MM.1S (cell line): ENCODE measurements at regions not wholly inside any gene's neighbourhood (a gene's known extent, or its start where the extent isn't known, plus 50 kb on each side); places are given as distances from the start of the nearest gene placed in this dataset.

Experiments used
- DNase-seq: peaks from one replicate; pipeline ENCODE4 v3.0.0-alpha.2; 2015
- H2AFZ ChIP-seq: fragments of 300-600 bp; sonication (generic); 2 replicates; pipeline ENCODE4 v1.6.0; 2016; ENCODE audit warnings: antibody characterized with exemption, low read length
- H3F3A ChIP-seq: fragments of 300-600 bp; sonication (generic); 2 replicates; pipeline ENCODE4 v1.6.1; 2016; ENCODE audit warnings: mild to moderate bottlenecking, antibody characterized with exemption, low read length, moderate library complexity, mixed read lengths; ENCODE audit not compliant: insufficient read depth
- H3K27ac ChIP-seq: fragments of 300-600 bp; sonication (generic); 2 replicates; pipeline ENCODE4 v1.5.1; 2016; ENCODE audit warnings: mild to moderate bottlenecking, low read length
- H3K27me3 ChIP-seq: fragments of 300-600 bp; sonication (generic); replicated peaks from 2 replicates; pipeline ENCODE4 v1.6.0; 2016; ENCODE audit warnings: low read length; ENCODE audit not compliant: insufficient read depth
- H3K36me3 ChIP-seq: fragments of 300-600 bp; sonication (generic); replicated peaks from 2 replicates; pipeline ENCODE4 v1.6.1; 2016; ENCODE audit warnings: mild to moderate bottlenecking, low read length, mixed read lengths; ENCODE audit not compliant: insufficient read depth
- H3K4me1 ChIP-seq: fragments of 300-600 bp; sonication (generic); 2 replicates; pipeline ENCODE4 v1.6.1; 2016; ENCODE audit warnings: low read length, mixed read lengths
- H3K4me2 ChIP-seq: fragments of 300-600 bp; sonication (generic); 2 replicates; pipeline ENCODE4 v1.6.0; 2016; ENCODE audit warnings: low read depth, low read length
- H3K4me3 ChIP-seq: fragments of 300-600 bp; sonication (generic); 2 replicates; pipeline ENCODE4 v1.5.1; 2016; ENCODE audit warnings: low read length, mixed read lengths
- H3K79me2 ChIP-seq: fragments of 300-600 bp; sonication (generic); 2 replicates; pipeline ENCODE4 v1.6.1; 2016; ENCODE audit warnings: mixed run types, low read length, mixed read lengths
- H3K9ac ChIP-seq: fragments of 300-600 bp; sonication (generic); 2 replicates; pipeline ENCODE4 v1.6.1; 2016; ENCODE audit warnings: low read length, mixed read lengths
- H3K9me2 ChIP-seq: fragments of 300-600 bp; sonication (generic); replicated peaks from 2 replicates; pipeline ENCODE4 v1.6.1; 2016; ENCODE audit warnings: mild to moderate bottlenecking, low read length, mixed read lengths; ENCODE audit not compliant: insufficient read depth
- H3K9me3 ChIP-seq: fragments of 300-600 bp; sonication (generic); replicated peaks from 2 replicates; pipeline ENCODE4 v1.6.1; 2016; ENCODE audit warnings: mild to moderate bottlenecking, low read length, mixed read lengths; ENCODE audit not compliant: insufficient read depth
- H4K20me1 ChIP-seq: fragments of 300-600 bp; sonication (generic); 2 replicates; pipeline ENCODE4 v1.6.1; 2016; ENCODE audit warnings: mild to moderate bottlenecking, low read length, moderate library complexity, mixed read lengths; ENCODE audit not compliant: insufficient read depth
- EZH2 ChIP-seq: fragments of 300-600 bp; sonication (generic); optimal IDR thresholded peaks from 2 replicates; pipeline ENCODE3; 2017; ENCODE audit warnings: low read depth, mild to moderate bottlenecking, antibody characterized with exemption, low read length, mixed read lengths
- EZH2phosphoT487 ChIP-seq: fragments of 300-600 bp; sonication (generic); IDR thresholded peaks from 2 replicates; pipeline ENCODE4 v1.6.1; 2018; ENCODE audit warnings: antibody characterized with exemption, low read length
- TF ChIP-seq, protein P1 (sequence below): fragments of 300-600 bp; sonication (generic); IDR thresholded peaks from 2 replicates; pipeline ENCODE4 v1.5.1; 2016; ENCODE audit warnings: antibody characterized with exemption, low read length, mixed read lengths

DNA sequence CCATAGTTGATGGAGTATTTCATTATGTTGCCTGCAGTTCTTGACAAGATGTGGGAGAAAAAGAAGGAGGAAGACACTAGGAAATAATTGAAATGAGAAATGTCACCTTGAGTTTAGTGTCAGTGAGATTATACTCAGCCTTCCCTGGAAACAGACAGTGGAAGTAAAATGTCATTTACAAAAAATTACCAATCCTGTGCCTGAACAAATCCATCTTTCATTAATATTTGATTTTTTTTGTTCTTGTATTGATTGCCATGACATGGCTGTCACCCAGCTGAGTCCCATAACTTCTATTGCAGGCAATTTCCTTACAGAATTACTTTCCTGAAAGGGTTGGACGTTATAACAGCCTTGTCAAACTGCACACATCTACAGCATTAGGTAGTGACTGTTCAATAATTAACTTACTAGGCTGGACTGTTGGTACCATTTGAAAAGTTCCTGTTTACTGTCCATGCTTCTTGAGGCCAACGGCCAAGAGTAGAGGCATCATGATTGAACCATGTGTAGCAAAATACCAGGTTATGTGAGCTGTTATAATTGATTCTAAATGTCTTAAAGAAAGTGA is 572.2 kb upstream of the LMCD1 start:
- no peak overlapping the region for H3K4me2 ChIP-seq
- no peak for TF ChIP-seq EZH2phosphoT487
- TF ChIP-seq, protein P1, sequence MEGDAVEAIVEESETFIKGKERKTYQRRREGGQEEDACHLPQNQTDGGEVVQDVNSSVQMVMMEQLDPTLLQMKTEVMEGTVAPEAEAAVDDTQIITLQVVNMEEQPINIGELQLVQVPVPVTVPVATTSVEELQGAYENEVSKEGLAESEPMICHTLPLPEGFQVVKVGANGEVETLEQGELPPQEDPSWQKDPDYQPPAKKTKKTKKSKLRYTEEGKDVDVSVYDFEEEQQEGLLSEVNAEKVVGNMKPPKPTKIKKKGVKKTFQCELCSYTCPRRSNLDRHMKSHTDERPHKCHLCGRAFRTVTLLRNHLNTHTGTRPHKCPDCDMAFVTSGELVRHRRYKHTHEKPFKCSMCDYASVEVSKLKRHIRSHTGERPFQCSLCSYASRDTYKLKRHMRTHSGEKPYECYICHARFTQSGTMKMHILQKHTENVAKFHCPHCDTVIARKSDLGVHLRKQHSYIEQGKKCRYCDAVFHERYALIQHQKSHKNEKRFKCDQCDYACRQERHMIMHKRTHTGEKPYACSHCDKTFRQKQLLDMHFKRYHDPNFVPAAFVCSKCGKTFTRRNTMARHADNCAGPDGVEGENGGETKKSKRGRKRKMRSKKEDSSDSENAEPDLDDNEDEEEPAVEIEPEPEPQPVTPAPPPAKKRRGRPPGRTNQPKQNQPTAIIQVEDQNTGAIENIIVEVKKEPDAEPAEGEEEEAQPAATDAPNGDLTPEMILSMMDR = no peak
- no peak for TF ChIP-seq EZH2

DNA sequence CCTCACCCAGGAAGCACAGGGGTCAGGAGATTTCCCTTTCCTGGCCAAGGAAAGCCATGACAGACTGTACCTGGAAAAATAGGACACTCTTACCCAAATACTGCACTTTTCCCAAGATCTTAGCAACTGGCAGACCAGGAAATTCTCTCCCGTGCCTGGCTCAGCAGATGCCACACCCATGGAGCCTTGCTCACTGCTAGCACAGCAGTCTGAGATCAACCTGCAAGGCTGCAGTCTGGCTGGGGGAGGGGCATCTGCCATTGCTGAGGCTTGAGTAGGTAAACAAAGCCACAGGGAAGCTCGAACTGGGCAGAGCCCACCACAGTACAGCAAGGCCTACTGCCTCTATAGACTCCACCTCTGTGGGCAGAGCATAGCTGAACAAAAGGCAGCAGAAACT is 567.3 kb upstream of the LMCD1 start:
- Histone ChIP-seq H3K27me3 (no peaks in the 10 kb centered on the region), H3K9ac (no peak overlapping the region), H3K4me1 (no peaks in the 10 kb centered on the region), H3K9me3 (no peaks in the 10 kb centered on the region), H3K9me2 (no peaks in the 10 kb centered on the region), H3K36me3 (no peaks in the 10 kb centered on the region), H3F3A (no peaks in the 10 kb centered on the region), H2AFZ (no peak overlapping the region), H3K4me2 (no peak overlapping the region), H4K20me1 (no peaks in the 10 kb centered on the region), H3K4me3 (no peak overlapping the region), H3K27ac (no peak overlapping the region), H3K79me2 (no peaks in the 10 kb centered on the region)
- TF ChIP-seq, protein P1 = no peak
- TF ChIP-seq EZH2phosphoT487 (no peak), EZH2 (no peak)
- no peak for DNase-seq

More for the DNA sequence above, 572.2 kb upstream of the LMCD1 start:
- Histone ChIP-seq H3K27ac (no peak overlapping the region), H3K9me3 (no peaks in the 10 kb centered on the region), H3K9ac (no peak overlapping the region), H3K27me3 (no peaks in the 10 kb centered on the region), H4K20me1 (no peaks in the 10 kb centered on the region), H3F3A (no peaks in the 10 kb centered on the region), H3K36me3 (no peaks in the 10 kb centered on the region), H3K4me3 (no peak overlapping the region), H3K9me2 (no peaks in the 10 kb centered on the region), H2AFZ (no peak overlapping the region), H3K79me2 (no peaks in the 10 kb centered on the region), H3K4me1 (no peaks in the 10 kb centered on the region)
- DNase-seq = no peak

DNA sequence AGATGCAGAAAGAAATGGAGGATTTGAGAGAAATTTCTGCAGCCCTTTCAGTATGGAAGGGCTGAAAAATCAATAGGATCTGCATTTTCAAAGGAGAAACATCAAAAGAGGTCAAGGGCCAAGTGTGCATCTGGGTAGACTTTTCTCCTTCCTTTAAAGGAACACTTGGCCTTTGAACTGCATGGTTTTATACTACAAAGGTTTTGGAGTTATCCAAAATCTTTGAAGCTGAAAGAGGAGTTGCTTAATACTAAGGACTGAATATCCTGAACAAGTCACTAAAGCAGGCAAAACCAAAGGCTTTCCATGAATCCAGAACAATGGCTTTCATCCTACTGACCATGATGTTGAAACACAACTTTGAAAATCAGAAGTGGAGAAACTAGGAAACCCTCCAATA is 553.7 kb upstream of the LMCD1 start:
- Histone ChIP-seq H3K9ac (no peak overlapping the region), H3K4me1 (no peaks in the 10 kb centered on the region), H3K9me2 (no peaks in the 10 kb centered on the region)

More for the DNA sequence above, 553.7 kb upstream of the LMCD1 start:
- no peak overlapping the region for H3K4me3 ChIP-seq
- no peaks in the 10 kb centered on the region for H3K36me3 ChIP-seq
- no peak for TF ChIP-seq EZH2phosphoT487
- TF ChIP-seq, protein P1 = no peak
- TF ChIP-seq EZH2 = no peak
- no peaks in the 10 kb centered on the region for H3F3A ChIP-seq
- DNase-seq = no peak
- no peaks in the 10 kb centered on the region for H4K20me1 ChIP-seq
- H3K79me2 ChIP-seq = no peaks in the 10 kb centered on the region
- H3K27ac ChIP-seq = no peak overlapping the region
- no peak overlapping the region for H2AFZ ChIP-seq
- H3K27me3 ChIP-seq = no peaks in the 10 kb centered on the region
- no peak overlapping the region for H3K4me2 ChIP-seq
- H3K9me3 ChIP-seq = no peaks in the 10 kb centered on the region
